Thymus (tissue), 11 donors: ENCODE measurements at regions not wholly inside any gene's neighbourhood (a gene's known extent, or its start where the extent isn't known, plus 50 kb on each side); places are given as distances from the start of the nearest gene placed in this dataset.
"Not testable (repeated sequence)": the region's sequence is repeated elsewhere in the genome, so short reads cannot be mapped to it uniquely, and the experiment has no call there.

Experiments used
- DNase-seq, 9 donors: peaks; one replicate each; pipeline ENCODE4 v3.0.0-alpha.2; 2013; ENCODE audit warnings: low spot score in 9 of 9, low read depth in 6 of 9, missing footprints in 1 of 9
- H3K27ac ChIP-seq, 2 donors: one replicate each; pipeline ENCODE4 v1.5.1; 2013; ENCODE audit warnings: control low read depth in 1 of 2, low read depth in 1 of 2, low read length in 1 of 2, mild to moderate bottlenecking in 1 of 2, moderate library complexity in 1 of 2
- H3K27me3 ChIP-seq, 2 donors: one replicate each; pipeline ENCODE4 v1.5.1; 2013; ENCODE audit warnings: low read length in 1 of 2; ENCODE audit not compliant: control insufficient read depth in 2 of 2, insufficient read depth in 1 of 2
- H3K36me3 ChIP-seq, 2 donors: one replicate each; pipeline ENCODE4 v1.5.1; 2013; ENCODE audit warnings: low read length in 1 of 2, mild to moderate bottlenecking in 1 of 2, moderate library complexity in 1 of 2; ENCODE audit not compliant: control insufficient read depth in 2 of 2, insufficient read depth in 2 of 2
- H3K4me1 ChIP-seq, 2 donors: one replicate each; pipeline ENCODE4 v1.5.1; 2013; ENCODE audit warnings: low read length in 2 of 2; ENCODE audit not compliant: control insufficient read depth in 2 of 2, insufficient read depth in 2 of 2
- H3K4me3 ChIP-seq, 2 donors: one replicate each; pipeline ENCODE4 v1.5.1; 2013; ENCODE audit warnings: low read length in 2 of 2, control low read depth in 1 of 2, mild to moderate bottlenecking in 1 of 2
- H3K9me3 ChIP-seq, 2 donors: one replicate each; pipeline ENCODE4 v1.5.1; 2013; ENCODE audit warnings: low read length in 1 of 2, mild to moderate bottlenecking in 1 of 2; ENCODE audit not compliant: control insufficient read depth in 2 of 2, insufficient read depth in 1 of 2
- WGBS: extraction: QIAGEN DNeasy Blood & Tissue Kit; methylation state at CpG from one replicate; pipeline ENCODE4 v1.1.7; 2013; 5-methylcytosine and 5-hydroxymethylcytosine counted together
- donor health status: healthy.

DNA sequence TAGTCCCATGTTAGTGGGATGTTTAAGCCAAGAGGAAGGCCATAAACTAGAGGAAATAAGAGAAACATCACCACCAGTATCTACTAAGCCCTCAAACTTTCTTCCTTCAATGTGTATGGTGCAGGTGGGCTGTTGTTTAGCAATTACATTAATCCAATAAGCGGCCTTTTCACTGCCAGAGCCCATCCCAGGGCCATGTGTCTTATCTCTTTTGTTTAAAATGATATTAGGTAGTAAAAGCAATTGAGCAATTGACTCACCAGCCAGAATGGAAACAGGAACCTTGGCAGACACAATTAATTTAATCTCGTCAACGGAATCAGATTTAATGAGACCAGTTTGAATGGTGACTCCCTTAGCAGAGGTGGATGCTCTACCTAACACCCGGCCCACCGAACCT, 1503.5 kb downstream of the UQCRFS1 start:
- H3K4me1 ChIP-seq = no peaks in the 10 kb centered on the region
- H3K9me3 ChIP-seq = no peaks in the 10 kb centered on the region
- no peaks in the 10 kb centered on the region for H3K36me3 ChIP-seq
- no peak overlapping the region for H3K4me3 ChIP-seq
- no peak for DNase-seq
- WGBS = 84% methylated on average over 5 of the region's 5 CpGs
- H3K27me3 ChIP-seq = no peaks in the 10 kb centered on the region
- no peak overlapping the region for H3K27ac ChIP-seq

DNA sequence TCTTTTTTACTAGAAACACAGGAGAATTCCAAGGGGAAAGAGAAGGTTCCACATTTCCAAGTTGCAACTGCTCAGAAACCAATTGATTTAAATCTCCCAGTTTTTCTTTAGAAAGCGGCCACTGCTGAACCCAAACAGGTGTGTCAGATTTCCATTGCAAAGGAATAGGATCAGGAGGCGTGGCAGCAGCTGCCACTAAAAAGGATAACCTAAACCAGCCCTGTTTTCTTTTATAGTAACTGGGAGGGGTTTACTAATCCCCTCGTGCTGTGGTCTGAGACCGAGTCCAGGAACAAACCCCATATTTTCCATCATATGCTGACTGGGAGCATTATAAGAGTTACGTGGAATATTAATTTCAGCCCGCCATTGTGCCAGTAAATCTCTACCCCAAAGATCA, 1504.0 kb downstream of the UQCRFS1 start:
- H3K9me3 ChIP-seq = not testable (repeated sequence)

DNA sequence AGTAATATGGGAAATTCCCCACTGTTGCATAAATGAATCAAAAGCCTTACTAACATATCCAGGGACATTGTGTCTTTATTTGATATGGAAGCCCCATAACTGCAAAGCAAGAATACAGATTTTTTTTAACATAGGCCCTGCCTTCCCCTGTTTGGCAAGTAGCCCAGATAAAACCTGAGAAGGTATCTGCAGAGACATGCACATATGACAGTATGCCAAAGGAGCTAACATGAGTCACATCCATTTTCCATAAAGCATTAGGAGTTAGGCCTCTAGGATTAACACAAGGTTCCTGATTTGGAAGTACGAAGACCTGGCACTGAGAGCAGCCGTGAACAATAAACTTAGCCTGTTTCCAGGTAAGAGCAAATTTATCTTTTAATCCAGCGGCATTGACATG, 1505.9 kb downstream of the UQCRFS1 start:
- not testable (repeated sequence) for DNase-seq, H3K27me3 ChIP-seq, H3K4me1 ChIP-seq, H3K27ac ChIP-seq, H3K36me3 ChIP-seq, H3K9me3 ChIP-seq, H3K4me3 ChIP-seq
- WGBS = 92% methylated on average over 3 of the region's 3 CpGs

More for the DNA sequence above, 1504.0 kb downstream of the UQCRFS1 start:
- DNase-seq, H3K4me1 ChIP-seq, H3K4me3 ChIP-seq, H3K36me3 ChIP-seq, H3K27me3 ChIP-seq, H3K27ac ChIP-seq: not testable (repeated sequence)
- WGBS = 90% methylated on average over 6 of the region's 6 CpGs

DNA sequence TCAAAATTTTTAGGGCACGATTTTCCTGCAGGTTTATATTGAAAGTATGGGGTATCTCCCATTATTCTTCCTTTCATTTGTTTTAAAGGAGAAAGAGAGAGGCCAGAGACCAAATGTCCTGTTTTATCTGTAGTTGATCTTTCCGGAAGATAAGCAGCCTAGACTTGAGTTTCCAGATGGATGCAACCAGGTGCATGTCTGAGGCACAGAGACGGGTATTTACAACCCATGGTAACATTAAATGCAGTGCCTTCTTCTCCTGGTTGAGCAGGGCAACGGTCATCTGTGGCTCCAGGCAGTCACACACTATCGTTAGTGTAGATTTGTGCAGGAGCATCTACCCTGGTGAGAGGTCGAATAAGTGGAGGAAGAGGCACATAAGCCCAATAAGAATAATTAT, 1507.1 kb downstream of the UQCRFS1 start:
- H3K27me3 ChIP-seq = no peaks in the 10 kb centered on the region
- H3K9me3 ChIP-seq = peaks cover 0 to 5% of the 10 kb centered on the region in 2 donors
- H3K36me3 ChIP-seq = no peaks in the 10 kb centered on the region
- no peaks in the 10 kb centered on the region for H3K4me1 ChIP-seq
- 72% methylated on average over 6 of the region's 6 CpGs for WGBS
- H3K27ac ChIP-seq = no peak overlapping the region
- no peak overlapping the region for H3K4me3 ChIP-seq
- no peak for DNase-seq

DNA sequence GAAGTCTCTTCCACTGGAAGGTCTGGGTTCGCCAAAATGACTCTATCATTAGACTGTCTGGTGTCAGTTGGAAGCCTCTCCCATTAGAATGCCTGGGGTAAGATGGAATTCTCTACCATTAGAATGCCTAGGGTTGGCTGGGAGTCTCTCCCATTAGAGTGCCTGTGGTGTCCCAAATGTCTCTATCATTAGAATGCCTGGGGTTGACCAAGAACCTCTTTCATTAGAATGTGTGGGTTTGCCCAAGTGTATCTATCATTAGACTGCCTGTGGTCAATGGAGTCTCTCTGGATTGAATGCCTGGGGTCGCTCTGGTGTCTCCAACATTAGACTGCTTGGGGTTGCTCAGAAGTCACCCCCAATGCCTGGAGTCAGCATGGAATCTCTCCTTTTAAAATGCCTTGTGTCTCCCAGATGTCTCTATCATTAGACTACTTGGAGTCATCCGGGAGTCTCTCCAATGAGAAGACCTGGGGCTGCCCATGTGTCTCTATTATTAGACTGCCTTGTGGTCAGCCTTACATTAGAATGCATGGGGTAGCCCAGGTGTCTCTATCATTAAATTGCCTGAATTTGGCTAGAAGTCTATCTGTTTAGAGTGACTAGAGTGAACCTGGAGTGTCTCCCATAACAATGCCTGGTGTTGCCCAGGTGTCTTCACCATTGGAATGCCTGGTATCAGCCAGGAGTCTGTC, 1518.4 kb downstream of the UQCRFS1 start:
- Histone ChIP-seq H3K4me3 (no peak overlapping the region), H3K36me3 (no peaks in the 10 kb centered on the region), H3K9me3 (no peaks in the 10 kb centered on the region), H3K27ac (no peak overlapping the region), H3K27me3 (no peaks in the 10 kb centered on the region), H3K4me1 (no peaks in the 10 kb centered on the region)
- no peak for DNase-seq
- 68% methylated on average over 3 of the region's 3 CpGs for WGBS

DNA sequence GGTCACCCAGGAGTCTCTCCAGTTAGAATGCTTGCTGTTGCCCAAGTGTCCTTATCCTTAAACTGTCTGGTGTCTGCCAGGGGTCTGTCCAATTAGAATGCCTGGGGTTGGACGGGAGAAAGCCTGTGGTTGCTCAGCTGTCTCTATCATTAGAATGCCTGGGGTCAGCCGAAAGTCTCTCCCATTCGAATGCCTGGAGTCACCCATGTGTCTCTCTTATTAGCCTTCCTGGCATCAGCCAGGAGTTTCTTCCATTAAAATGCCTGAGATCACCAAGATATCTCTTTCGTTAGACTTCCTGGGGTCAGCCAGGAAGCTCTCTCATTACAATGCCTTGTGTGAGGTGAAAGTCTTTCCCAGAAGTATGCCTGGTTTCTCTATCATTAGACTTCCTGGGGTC, 1521.0 kb downstream of the UQCRFS1 start:
- 68% methylated on average over 4 of the region's 4 CpGs for WGBS
- Histone ChIP-seq H3K4me3 (no peak overlapping the region), H3K4me1 (no peaks in the 10 kb centered on the region), H3K27me3 (no peaks in the 10 kb centered on the region), H3K36me3 (no peaks in the 10 kb centered on the region), H3K27ac (no peak overlapping the region), H3K9me3 (no peaks in the 10 kb centered on the region)
- DNase-seq = no peak

DNA sequence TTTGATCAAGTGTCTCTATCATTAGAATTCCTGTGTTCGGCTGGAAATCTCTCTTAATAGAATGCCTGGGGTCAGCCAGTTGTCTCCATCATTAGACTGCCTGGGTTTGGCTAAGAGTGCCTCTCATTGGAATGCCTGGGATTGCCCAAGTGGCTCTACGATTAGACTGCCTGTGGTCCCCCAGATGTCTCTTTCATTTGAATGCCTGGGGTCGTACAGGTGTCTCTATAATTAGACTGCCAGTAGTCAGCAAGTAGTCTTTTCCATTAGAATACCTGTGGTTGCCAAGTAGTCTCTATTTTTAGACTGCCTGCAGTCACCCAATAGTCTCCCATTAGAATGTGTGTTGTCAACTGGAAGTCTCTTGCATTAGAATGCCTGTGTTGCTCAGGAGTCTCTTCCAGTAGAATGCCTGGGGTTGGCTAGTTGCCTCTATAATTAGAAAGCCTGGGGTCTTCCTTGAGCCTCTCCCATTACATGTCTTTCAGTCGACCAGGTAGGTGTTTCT, 1523.2 kb downstream of the UQCRFS1 start:
- 67% methylated on average over 4 of the region's 4 CpGs for WGBS
- Histone ChIP-seq H3K9me3 (no peaks in the 10 kb centered on the region), H3K36me3 (no peaks in the 10 kb centered on the region), H3K4me3 (no peak overlapping the region), H3K27ac (no peak overlapping the region), H3K4me1 (no peaks in the 10 kb centered on the region), H3K27me3 (no peaks in the 10 kb centered on the region)
- DNase-seq = no peak

DNA sequence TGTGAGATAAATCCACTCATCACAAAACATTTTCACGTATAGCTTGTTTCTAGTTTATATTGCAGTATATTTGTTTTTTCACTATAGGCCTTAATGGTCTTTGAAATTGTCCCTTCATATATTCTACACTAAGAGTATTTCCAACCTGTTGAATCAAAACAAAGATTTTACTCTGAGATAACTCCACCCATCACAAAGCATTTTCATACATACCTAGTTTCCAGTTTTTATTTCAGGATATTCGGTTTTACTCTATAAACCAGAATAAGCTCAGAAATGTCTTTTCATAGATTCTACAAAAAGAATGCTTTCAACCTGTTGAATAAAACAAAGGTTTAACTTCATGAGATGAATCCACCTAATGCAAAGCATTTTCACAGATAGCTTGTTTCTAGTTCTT, 1528.7 kb downstream of the UQCRFS1 start:
- Histone ChIP-seq H3K4me3 (no peak overlapping the region), H3K36me3 (no peaks in the 10 kb centered on the region), H3K4me1 (no peaks in the 10 kb centered on the region), H3K9me3 (peaks cover 0 to 9% of the 10 kb centered on the region in 2 donors), H3K27me3 (no peaks in the 10 kb centered on the region), H3K27ac (no peak overlapping the region)
- no peak for DNase-seq
- 79% methylated on average over 2 of the region's 2 CpGs for WGBS

DNA sequence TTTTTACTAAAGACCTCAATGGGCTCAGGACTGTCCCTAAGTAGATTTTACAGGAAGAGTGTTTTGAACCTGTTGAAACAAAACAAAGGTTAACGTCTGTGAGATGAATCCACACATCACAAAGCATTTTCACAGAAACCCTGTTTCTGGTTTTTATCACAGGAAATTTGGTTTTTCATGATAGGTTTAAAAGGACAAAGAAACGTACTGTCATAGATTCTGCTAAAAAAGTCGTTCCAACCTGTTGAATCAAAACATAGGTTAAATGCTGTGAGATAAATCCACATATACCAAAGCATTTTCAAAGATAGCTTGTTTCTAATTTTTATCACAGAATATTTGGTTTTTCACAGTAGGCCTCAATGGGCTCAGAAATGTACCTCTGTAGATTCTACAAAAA, 1531.0 kb downstream of the UQCRFS1 start:
- no peak for DNase-seq
- no peak overlapping the region for H3K27ac ChIP-seq
- 67% methylated on average over 3 of the region's 3 CpGs for WGBS
- H3K27me3 ChIP-seq = no peaks in the 10 kb centered on the region
- peaks cover 0 to 10% of the 10 kb centered on the region in 2 donors for H3K9me3 ChIP-seq
- H3K4me3 ChIP-seq = no peak overlapping the region
- no peaks in the 10 kb centered on the region for H3K36me3 ChIP-seq
- H3K4me1 ChIP-seq = no peaks in the 10 kb centered on the region
